Upper lobe of left lung (tissue), 6 donors: ENCODE measurements at regions not wholly inside any gene's neighbourhood (a gene's known extent, or its start where the extent isn't known, plus 50 kb on each side); places are given as distances from the start of the nearest gene placed in this dataset.

ENCODE experiments used
- ATAC-seq, 2 donors: fragments of 200-7000 bp; cut with Tn5 transposase; one replicate each; pipeline ENCODE4 v1.9.1; 2022; ENCODE audit warnings: mild to moderate bottlenecking in 2 of 2, moderate library complexity in 2 of 2; ENCODE audit not compliant: low FRiP score in 2 of 2
- DNase-seq, 2 donors: peaks; one replicate each; pipeline ENCODE4 v3.0.0-alpha.2; 2019 to 2020
- H3K27ac ChIP-seq, 4 donors: fragments of 200-600 bp; sonication (generic); one replicate each; pipeline ENCODE4 v1.5.1; 2016 to 2019
- H3K27me3 ChIP-seq, 4 donors: fragments of 200-600 bp; sonication (generic); one replicate each; pipeline ENCODE4 v1.5.1; 2017 to 2019
- H3K36me3 ChIP-seq, 4 donors: fragments of 200-600 bp; sonication (generic); one replicate each; pipeline ENCODE4 v1.5.1; 2016 to 2019
- H3K4me1 ChIP-seq, 4 donors: fragments of 200-600 bp; sonication (generic); one replicate each; pipeline ENCODE4 v1.5.1; 2018 to 2019
- H3K4me3 ChIP-seq, 4 donors: fragments of 200-600 bp; sonication (generic); one replicate each; pipeline ENCODE4 v1.5.1; 2017 to 2019; ENCODE audit warnings: mild to moderate bottlenecking in 2 of 4, moderate library complexity in 1 of 4
- H3K9me3 ChIP-seq, 4 donors: fragments of 200-600 bp; sonication (generic); one replicate each; pipeline ENCODE4 v1.5.1; 2018 to 2019
- EP300 ChIP-seq, 4 donors: sonication (generic); formaldehyde crosslinking; IDR thresholded peaks; one replicate each; pipeline ENCODE4 v1.5.1; 2017; ENCODE audit warnings: antibody characterized with exemption in 4 of 4, control low read depth in 2 of 4
- POLR2A ChIP-seq, 4 donors: fragments of 450-650 bp; IDR thresholded peaks; one replicate each; pipeline ENCODE4 v1.5.1; 2016 to 2017; ENCODE audit warnings: antibody characterized with exemption in 4 of 4, mild to moderate bottlenecking in 2 of 4
- POLR2AphosphoS5 ChIP-seq, 2 donors: sonication (generic); formaldehyde crosslinking; IDR thresholded peaks; one replicate each; pipeline ENCODE4 v1.5.1; 2017; ENCODE audit warnings: antibody characterized with exemption in 2 of 2
- WGBS, 2 donors: methylation state at CpG; one replicate each; pipeline ENCODE4 v1.1.5; 2017 to 2018; 5-methylcytosine and 5-hydroxymethylcytosine counted together
- TF ChIP-seq, protein P1 (sequence below), 6 experiments: fragments of 450-650 bp in 4 of 6; fragments of 200-600 bp in 2 of 6; sonication (generic) in 2 of 6; IDR thresholded peaks; one replicate each; pipeline ENCODE4 v1.5.1; 2016 to 2019; ENCODE audit warnings: antibody characterized with exemption in 6 of 6
- donor health status: DM: no; HTN: no; CAD: no; lungs with moderate emphysema.
- donor health status: DM: no; HTN: yes; CAD: no; lungs with severe emphysema.

DNA sequence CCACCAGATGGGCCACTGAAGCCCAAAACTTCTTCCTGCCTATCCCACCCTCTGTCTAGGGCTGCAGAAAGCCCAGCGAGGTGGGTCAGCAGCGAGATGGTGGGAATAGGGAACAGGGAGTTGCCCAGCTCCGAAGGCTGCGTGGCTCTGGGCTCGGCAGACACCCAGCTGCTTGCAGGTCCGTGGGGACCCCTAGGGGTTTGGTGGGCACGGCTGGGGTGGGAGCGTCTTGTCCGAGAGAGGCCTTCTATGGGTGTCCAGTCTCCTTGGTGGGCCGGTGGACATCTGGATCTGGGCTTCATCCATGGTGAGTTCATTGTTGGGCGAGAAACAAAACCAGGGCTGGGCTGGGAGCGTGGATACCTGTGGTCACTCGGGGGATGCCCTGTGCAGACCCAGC is 1211.0 kb downstream of the BRD1 start:
- TF ChIP-seq POLR2AphosphoS5 (IDR thresholded peaks at IDR 0.05): no peak
- Histone ChIP-seq H3K4me3 (no peak overlapping the region), H3K36me3 (no peaks in the 10 kb centered on the region), H3K27ac (no peak overlapping the region), H3K27me3 (no peaks in the 10 kb centered on the region), H3K4me1 (no peaks in the 10 kb centered on the region), H3K9me3 (peaks cover 0 to 2% (median 0%) of the 10 kb centered on the region in 4 donors)
- ATAC-seq (no peak), DNase-seq (no peak)
- 88 to 90% methylated on average over 10 to 11 of the region's 13 CpGs for WGBS, 2 donors

DNA sequence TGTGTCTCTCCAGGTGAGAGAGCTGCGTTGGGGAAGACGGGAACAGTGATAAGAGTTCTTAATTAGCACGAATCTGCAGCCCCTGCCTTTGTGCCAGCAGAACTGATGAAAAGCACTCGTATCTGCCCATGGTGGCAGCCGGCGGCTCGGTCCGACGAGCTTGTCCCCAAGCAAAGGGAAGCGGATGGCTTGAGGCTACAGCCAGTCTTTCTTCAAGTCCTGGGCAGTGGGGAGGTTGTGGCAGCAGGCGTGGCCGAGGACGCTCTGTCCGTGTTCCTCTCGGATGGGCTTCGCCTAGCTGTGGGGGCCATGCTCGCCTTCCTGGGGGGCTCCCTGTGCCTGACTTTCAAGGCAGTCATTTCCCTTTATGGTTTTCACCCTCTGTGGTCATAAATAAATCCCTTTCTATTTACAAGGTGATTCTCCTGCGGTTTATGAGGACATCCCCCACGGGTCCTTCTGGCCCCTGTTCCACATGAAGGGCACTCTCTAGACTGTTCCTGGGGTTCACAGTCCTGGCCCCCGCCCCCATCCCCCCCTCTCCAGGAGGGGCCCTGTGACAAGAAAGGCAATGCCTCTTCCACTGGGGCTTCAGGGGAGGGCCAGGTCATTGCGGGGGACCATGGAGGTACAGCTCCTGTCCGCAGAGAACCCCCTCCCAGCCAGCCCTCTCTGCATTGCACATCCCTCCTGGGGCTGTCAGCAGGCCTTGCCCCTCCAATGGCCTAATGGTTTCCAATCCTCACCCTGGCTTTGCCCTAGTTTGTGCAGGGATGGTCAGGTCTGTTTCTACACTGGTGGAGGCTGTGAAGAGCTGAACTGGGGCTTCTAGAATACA is 1212.3 kb downstream of the BRD1 start:
- WGBS, 2 donors: 84 to 87% methylated on average over 20 to 22 of the region's 22 CpGs
- H3K36me3 ChIP-seq: no peaks in the 10 kb centered on the region
- H3K9me3 ChIP-seq: peaks cover 0 to 5% (median 0%) of the 10 kb centered on the region in 4 donors
- TF ChIP-seq, protein P1, sequence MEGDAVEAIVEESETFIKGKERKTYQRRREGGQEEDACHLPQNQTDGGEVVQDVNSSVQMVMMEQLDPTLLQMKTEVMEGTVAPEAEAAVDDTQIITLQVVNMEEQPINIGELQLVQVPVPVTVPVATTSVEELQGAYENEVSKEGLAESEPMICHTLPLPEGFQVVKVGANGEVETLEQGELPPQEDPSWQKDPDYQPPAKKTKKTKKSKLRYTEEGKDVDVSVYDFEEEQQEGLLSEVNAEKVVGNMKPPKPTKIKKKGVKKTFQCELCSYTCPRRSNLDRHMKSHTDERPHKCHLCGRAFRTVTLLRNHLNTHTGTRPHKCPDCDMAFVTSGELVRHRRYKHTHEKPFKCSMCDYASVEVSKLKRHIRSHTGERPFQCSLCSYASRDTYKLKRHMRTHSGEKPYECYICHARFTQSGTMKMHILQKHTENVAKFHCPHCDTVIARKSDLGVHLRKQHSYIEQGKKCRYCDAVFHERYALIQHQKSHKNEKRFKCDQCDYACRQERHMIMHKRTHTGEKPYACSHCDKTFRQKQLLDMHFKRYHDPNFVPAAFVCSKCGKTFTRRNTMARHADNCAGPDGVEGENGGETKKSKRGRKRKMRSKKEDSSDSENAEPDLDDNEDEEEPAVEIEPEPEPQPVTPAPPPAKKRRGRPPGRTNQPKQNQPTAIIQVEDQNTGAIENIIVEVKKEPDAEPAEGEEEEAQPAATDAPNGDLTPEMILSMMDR (IDR thresholded peaks at IDR 0.05): no peak
- TF ChIP-seq POLR2AphosphoS5 (IDR thresholded peaks at IDR 0.05): no peak
- TF ChIP-seq POLR2A (IDR thresholded peaks at IDR 0.05): no peak
- TF ChIP-seq EP300 (IDR thresholded peaks at IDR 0.05): no peak
- no peaks in the 10 kb centered on the region for H3K4me1 ChIP-seq
- no peak for DNase-seq
- H3K4me3 ChIP-seq: no peak overlapping the region
- ATAC-seq: no peak
- H3K27ac ChIP-seq: no peak overlapping the region
- H3K27me3 ChIP-seq: no peaks in the 10 kb centered on the region

DNA sequence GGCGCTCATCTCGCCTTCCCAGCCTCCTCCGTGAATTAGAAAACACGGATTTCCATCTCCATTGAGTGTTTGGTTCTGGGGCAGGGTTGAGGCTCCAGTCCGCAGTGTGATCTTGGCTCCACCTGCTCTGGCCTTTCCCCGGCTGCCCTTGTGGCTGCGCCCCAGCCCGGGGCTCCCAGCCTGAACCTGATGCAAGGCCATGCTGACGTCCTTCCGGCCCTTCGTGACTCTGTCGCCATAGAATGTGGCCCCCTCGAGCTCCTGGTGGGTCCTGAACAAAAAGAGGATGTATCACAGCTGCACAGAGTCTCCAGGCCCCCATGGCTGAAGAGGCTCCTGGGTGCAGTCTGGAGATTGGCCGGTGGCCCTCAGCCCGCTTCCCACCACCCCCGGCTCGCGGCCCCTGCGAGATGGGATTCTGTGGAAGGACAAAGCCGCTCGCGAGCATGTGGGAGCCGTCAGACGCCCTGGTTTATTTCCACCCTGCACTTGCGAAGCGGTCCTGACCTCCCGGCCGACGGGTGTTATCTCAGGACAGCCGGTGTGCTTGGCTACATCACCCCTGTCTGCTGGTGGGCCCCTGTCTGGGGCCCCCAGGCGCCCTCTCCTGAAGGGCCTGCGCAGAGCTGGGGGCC is 1214.0 kb downstream of the BRD1 start:
- no peaks in the 10 kb centered on the region for H3K36me3 ChIP-seq
- no peaks in the 10 kb centered on the region for H3K27me3 ChIP-seq
- H3K9me3 ChIP-seq: peaks cover 0 to 5% (median 0%) of the 10 kb centered on the region in 4 donors
- no peak overlapping the region for H3K4me3 ChIP-seq
- no peak overlapping the region for H3K27ac ChIP-seq
- ATAC-seq (no peak), DNase-seq (no peak)
- no peaks in the 10 kb centered on the region for H3K4me1 ChIP-seq
- no peak for TF ChIP-seq EP300 (IDR thresholded peaks at IDR 0.05)
- TF ChIP-seq, protein P1 (IDR thresholded peaks at IDR 0.05): no peak
- no peak for TF ChIP-seq POLR2AphosphoS5 (IDR thresholded peaks at IDR 0.05)
- no peak for TF ChIP-seq POLR2A (IDR thresholded peaks at IDR 0.05)
- WGBS, 2 donors: 91 to 94% methylated on average over 11 to 32 of the region's 32 CpGs

DNA sequence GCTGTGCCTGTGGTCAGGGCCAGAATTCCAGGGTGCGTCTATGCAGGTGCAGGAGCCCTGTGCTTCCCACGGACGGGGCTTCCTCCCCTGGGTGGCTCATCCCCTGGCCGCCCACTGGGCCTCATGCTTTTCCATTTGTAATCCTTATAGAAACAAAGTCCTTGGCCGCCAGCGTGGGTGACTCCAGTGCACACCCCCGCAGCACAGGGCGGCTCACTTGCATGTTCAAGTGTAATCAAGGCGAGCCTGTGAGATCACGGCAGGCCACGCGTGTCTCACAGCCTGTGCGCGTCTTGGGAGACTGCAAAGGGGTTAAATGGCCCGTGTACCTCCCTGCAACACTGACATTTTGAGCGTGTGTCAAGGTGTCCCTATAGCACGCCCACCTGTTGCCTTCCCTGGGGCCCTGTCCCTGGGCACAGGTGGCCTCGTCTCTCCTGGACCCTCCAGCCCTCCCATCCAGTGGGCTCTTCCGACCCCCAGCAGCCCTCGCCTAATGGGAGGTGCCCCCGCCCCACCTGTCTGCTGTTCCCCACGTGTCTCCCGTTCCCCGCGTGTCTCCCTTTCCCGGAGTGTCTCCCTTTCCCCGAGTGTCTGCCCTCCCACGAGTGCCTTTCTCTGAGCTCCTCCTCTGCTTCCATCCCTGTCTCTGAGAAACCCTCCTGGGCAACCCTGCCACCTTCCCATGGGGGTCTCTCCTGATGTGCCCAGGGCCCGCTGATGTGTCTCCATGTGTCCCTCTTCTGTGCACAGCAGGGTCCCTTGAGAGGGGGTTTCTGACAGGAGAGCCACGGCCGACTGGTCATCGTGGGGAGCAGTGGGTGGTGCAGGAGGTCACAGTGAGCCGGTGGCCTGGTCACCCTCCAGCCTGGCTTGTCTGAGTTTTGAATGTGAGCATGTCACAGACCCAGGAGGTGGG is 1215.3 kb downstream of the BRD1 start:
- H3K36me3 ChIP-seq: no peaks in the 10 kb centered on the region
- ATAC-seq (no peak), DNase-seq (no peak)
- no peaks in the 10 kb centered on the region for H3K4me1 ChIP-seq
- TF ChIP-seq POLR2AphosphoS5 (IDR thresholded peaks at IDR 0.05): no peak
- 86 to 87% methylated on average over 26 to 33 of the region's 33 CpGs for WGBS, 2 donors
- peaks cover 0 to 5% (median 0%) of the 10 kb centered on the region in 4 donors for H3K9me3 ChIP-seq
- H3K4me3 ChIP-seq: no peak overlapping the region
- H3K27me3 ChIP-seq: no peaks in the 10 kb centered on the region
- no peak overlapping the region for H3K27ac ChIP-seq

DNA sequence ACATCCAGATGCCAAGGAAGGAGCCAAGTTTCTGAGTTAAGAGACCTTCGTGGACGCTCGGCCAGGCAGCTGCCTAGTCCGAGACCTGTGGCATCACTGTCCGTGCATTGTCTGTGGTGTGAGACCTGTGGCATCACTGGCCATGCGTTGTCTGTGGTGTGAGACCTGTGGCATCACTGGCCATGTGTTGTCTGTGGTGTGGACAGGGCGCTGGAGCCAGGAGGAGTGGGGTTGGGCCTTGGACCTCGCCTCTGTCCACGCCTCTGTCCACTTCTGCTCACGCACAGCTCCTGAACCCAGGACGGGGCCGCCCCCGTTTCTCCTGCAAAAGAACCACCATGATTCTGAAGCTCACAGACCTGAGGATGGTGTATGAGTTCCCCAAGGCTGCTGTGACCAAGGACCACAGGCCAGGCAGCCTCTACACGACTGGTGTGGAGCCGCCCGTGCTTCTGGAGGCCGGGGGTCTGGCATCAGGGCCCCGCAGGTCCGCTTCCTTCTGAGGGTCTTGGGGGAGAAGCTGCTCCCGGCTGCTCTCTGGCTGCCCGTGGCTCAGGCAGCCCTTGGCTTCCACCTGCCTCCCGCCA is 1218.3 kb downstream of the BRD1 start:
- Histone ChIP-seq H3K36me3 (no peaks in the 10 kb centered on the region), H3K4me1 (no peaks in the 10 kb centered on the region), H3K9me3 (peaks cover 0 to 5% (median 0%) of the 10 kb centered on the region in 4 donors), H3K27ac (no peak overlapping the region), H3K4me3 (no peak overlapping the region), H3K27me3 (no peaks in the 10 kb centered on the region)
- 89 to 92% methylated on average over 16 to 22 of the region's 22 CpGs for WGBS, 2 donors
- ATAC-seq: no peak
- no peak for DNase-seq
- no peak for TF ChIP-seq POLR2AphosphoS5 (IDR thresholded peaks at IDR 0.05)
- TF ChIP-seq, protein P1 (IDR thresholded peaks at IDR 0.05): no peak
- TF ChIP-seq POLR2A (IDR thresholded peaks at IDR 0.05): no peak
- no peak for TF ChIP-seq EP300 (IDR thresholded peaks at IDR 0.05)
